Effector CD8-positive, alpha-beta T cell (primary cell): ENCODE measurements at regions not wholly inside any gene's neighbourhood (a gene's known extent, or its start where the extent isn't known, plus 50 kb on each side); places are given as distances from the start of the nearest gene placed in this dataset.
"Not testable (repeated sequence)": the region's sequence is repeated elsewhere in the genome, so short reads cannot be mapped to it uniquely, and the experiment has no call there.

Source experiments
- DNase-seq: peaks from one replicate; lab custom pipeline; 2025; lab: John Stamatoyannopoulos, UW

DNA sequence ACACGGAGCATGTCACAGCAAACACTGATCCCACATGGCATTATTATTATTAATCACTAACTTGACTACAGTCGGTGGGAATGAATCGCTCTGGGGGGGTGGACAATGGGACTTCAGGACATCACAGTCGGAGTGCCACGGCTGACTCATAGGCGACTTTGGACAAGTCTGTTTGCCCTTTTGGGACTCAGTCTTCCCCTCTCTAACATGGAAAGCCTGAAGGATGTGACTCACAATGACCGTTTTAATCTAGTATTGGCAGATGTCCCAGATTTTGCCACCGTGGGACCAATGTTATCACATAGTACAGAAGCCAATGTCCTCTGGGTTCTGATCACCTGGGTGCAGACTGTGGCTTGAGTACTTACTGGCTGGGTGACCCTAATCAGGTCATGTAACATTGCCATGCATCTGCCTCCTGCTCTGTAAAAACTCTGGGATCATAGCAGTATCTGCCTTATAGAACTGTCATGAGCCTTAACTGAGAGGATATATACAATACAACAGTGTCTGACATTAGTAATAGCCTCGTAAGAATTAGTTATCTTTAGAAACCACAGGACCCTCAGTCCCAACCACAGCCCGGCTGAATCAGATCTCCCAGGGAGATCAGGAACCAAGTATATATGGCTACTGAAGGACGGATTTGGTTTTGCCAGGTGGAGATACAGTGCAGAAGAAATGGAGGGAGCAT is 362.6 kb downstream of the BCL11B start:
- no peak for DNase-seq

- DNase-seq, result no peak
Observed at GRCh38 chr14:98910061-98910460, 361.9 kb downstream of the BCL11B start.

GRCh38 chr14:98912655-98913054 is 359.3 kb downstream of the BCL11B start:
- no peak for DNase-seq

DNA sequence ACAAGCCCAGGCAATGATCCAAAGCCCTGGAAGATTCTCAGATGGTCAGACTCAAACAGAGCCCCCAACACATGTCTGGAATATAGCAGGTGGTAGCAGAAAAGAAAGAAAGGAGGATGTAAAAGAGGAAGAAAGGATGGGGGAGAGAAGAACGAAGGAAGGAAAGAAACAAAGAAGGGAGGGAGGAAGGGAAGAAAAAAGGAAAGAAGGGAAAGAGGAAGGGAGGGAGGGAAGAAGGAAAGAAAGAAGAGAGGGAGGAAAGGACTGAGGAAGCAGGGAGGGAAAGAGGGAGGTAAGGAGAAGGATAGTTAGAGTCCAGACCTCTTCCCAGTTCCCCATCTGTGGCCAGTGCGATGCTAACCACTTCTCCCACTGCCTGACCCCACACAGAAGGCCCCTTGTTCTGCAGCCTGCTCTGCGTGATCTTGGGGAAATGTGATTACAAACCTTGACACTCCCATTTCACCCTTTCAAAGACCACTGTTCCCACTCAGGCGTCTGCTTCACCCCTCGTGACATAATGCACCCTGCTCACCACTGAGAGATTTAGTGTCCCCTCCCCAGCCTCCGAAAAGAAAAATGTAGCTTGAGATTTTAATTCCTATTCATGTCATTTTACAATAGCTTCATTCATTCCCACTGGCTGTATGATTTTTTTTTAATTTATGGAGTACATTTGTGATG is 357.9 kb downstream of the BCL11B start:
- DNase-seq, result no peak

DNA sequence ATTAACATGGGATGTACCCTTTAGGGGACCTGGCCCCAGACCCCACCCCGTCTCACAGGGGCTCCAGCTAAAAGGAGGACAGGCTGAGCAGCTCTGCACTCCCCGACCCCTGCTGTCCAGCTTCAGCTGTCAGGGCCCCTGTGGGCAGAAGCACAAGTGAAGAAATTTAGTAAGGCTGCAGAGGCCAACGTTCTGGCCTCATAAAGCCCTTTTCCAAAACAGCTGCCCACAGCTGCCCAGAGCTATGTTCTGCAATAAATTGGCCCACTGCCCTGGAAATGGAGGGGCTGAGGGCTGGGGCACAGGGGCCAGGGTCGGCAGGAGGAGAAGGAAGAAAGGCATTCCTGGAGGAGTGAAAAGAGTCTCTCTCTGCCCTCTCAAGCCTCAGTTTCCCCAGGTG is 357.1 kb downstream of the BCL11B start:
- no peak for DNase-seq

DNA sequence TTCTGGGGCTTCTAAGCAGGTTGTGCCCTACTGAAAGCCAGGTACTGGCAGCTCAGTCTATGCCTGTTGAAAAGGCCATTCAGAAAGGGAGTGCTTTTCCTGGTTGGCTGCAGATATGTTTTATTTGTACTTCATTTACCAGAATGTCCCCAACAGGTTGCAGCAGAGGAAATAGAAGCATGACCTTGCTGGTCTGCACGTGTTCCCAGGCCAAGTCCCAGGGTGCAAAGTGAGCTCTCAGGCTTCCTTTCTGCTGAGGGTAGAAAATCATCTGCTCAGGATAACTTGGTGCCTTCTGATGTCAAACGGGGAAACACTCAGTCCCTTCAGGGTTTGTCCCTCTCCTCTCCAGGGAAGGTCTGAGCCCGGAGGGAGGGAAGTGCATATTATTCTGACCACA is 356.4 kb downstream of the BCL11B start:
- DNase-seq, result no peak

DNA sequence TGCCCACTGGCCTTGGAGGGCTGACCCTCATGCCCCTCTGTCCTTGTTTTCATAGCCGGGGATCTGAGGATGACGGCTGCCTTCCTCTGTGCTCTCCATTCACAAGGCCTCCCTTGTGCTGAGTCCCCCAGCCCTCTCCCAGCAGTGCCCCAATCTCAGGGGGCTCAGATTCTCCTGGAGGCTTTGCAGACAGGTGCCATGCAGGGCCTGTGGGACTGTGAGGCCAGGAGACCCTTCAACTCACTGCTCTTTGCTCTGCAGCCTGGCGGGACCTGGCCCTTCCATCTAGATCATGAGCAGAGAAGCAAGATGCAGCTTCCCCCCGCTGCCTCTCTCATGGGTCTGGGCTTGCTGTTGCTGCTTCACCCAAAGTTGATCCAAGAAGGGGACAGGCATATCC is 356.0 kb downstream of the BCL11B start:
- no peak for DNase-seq

GRCh38 chr14:98916476-98916875 is 355.5 kb downstream of the BCL11B start:
- no peak for DNase-seq

- DNase-seq, result no peak
Observed at GRCh38 chr14:98919434-98919833, 352.6 kb downstream of the BCL11B start.

DNA sequence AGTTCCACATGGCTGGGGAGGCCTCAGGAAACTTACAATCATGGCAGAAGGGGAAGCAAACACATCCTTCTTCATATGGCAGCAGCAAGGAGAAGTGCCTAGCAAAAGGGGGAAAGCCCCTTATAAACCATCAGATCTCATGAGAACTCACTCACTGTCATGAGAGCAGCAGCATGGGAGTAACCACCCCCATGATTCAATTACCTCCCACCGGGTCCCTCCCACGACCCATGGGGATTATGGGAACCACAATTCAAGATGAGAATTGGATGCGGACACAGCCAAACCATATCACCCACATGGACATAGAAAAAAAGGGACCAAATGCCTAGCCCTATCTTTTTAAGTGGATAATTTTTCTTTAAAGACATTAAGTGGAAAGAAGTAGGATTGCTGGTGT is 350.7 kb downstream of the BCL11B start:
- DNase-seq, result not testable (repeated sequence)

- DNase-seq, result no peak
Observed at GRCh38 chr14:98923596-98923995, 348.4 kb downstream of the BCL11B start.

- no peak for DNase-seq
Observed at GRCh38 chr14:98924046-98924445, 348.0 kb downstream of the BCL11B start.

DNA sequence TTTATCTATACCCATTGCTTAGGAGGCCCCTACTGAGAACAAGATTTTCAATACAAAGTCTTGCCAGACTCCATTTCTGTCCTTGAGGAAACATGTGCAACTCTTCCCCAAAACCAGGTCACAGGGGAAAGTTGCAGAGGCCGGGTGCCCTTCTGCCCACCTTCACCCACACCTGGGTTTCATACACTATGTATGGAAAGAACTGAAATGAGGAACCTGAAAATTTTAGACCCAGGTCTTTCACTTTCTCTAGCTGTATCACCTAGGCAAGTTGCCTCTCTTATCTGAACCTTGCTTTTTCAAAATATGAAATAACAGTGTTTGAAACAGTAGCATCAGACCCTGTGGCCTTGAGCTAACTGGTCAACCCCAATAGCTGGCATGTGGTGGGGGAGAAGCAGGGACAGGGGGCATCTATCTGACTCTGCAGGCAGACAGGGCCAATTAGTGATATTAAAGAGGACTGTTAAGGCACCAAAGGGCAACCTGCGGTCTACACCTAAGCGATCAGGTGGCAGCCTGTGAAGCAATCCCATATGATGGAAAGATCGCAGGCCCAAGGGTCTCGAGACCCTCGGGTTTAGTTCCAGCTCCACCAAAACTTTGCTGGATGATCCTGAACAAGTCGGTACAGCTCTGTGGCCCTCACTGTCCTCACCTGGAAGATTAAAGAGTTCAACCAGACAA is 346.5 kb downstream of the BCL11B start:
- DNase-seq, result no peak

DNA sequence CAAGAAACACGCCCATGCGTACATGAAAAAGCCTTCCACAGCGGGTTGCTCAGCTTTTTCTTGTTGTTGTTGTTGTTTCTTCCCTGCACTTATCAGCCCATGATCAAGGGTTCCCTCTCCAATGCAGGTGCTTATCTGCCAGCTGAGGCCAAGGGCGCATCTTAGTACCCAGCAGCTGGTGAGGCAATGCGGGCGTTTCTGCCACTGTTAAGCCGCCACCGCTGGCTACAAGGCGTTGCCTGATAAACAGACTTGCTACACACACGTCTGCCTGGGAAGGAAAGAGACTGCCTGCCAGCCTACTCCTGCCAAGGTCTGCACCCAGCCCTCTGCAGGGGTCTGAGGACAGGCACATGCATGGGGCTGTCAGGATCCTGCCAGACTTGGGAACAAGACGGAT is 345.9 kb downstream of the BCL11B start:
- DNase-seq, result no peak

DNA sequence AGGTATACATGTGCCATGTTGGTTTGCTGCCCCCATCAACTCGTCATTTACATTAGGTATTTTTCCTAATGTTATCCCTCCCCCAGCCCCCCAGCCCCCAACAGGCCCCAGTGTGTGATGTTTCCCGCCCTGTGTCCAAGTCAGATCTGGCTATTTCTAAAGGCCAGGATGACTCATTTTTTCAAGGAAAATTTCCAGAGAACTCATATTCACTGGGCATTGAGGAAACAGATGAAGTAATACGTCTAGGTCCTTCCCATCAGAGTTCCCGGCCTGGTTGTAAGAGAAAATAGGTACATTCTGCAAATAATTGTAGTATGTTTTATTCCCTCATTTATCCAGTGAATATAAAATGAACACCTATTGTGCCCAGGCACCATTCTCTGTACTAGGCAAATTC is 345.2 kb downstream of the BCL11B start:
- DNase-seq, result no peak

GRCh38 chr14:98927986-98928385 is 344.0 kb downstream of the BCL11B start:
- DNase-seq, result no peak

DNA sequence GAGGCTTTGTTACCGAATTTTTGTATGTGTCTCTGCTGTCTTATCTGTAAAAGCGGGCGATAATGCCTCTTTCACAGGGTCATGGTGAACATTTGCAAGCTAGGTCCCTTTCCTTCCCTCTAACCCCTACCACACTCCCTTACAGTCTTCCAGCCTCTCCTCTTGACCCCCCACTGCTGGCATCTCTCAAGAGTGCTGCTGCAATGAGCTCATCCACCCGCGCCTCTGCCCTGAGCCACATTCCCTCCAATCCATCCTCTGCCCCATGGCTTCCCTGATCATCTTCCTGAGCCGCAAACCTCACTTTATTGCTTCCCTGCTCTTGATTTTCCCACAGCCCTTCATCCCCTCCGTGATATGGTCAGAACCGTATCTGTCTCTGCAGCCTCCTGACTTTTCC is 343.6 kb downstream of the BCL11B start:
- DNase-seq, result no peak

DNA sequence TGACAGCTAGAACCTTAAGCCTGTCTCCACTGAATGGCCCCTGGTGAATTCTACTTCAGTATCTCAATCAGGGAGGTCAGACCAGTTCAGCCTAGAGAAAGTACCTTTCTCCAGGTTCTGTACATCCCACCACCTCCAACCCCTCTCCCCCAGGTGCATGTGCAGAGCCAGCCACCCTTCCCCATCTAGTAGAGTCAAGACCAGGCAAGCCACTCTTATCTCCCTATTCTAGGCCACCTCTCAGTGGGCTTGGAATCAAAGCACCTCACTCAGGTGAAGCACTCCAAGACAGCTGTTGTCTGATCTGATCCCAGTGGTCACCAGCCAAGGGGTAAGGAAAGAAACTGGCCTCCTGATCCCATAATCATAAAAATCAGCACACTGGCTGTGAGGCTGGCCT is 340.9 kb downstream of the BCL11B start:
- no peak for DNase-seq

- DNase-seq, result peak; percentile 42
Observed at GRCh38 chr14:98931911-98932310, 340.1 kb downstream of the BCL11B start.

DNA sequence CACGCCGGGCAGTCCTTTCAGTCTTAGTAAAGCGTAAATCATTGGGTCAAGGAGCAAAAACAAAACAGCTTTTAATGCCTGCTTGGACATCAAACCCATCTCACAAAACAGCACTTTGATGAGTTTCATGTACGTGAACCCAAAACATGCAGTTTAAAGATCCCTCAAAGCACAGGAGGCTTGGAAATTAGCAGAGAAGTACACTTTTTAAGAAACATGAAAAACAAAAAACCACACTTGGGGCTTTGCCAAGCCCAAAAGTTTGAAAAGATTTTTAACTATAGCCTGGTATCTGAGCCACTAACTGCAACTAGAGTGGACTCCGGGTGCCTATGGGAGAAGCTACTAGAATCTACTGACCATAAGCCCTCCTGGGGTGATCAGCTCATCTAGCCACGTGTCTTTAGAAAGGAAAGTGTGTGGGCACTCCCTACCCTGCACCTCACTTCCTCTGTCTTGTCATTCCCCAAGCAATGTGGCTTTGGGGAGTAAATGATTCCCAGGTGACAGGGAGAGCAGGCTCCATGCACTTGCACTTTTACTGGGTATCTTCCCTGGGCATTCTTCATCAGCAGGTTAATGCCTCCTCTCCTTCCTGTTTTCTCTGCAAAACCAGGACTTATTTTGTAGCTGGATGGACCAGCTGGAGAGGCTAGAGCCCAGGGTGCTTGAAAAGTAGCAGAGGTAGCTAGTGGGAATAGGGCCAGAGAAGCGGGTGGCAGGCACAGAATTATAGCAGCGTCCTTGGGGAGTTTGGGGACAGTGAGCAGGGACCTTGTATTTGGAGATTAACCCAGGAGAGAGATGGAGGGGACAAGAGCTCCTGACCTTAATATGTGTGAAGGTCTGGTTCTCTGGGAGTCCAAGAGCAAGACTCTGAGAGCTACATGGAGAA is 339.3 kb downstream of the BCL11B start:
- DNase-seq, result no peak

GRCh38 chr14:98934569-98934968 is 337.4 kb downstream of the BCL11B start:
- DNase-seq, result not testable (repeated sequence)

- DNase-seq, result no peak
Observed at GRCh38 chr14:98935921-98936320, 336.1 kb downstream of the BCL11B start.
